Astrocyte (in vitro differentiated cells and primary cell): ENCODE measurements at regions not wholly inside any gene's neighbourhood (a gene's known extent, or its start where the extent isn't known, plus 50 kb on each side); places are given as distances from the start of the nearest gene placed in this dataset.

ENCODE experiments used
- DNase-seq: peaks from one replicate; pipeline ENCODE4 v3.0.0-alpha.2; 2010; ENCODE audit warnings: low read depth
- FAIRE-seq: peaks from 2 replicates; lab custom pipeline; 2011; peaks lifted over from hg19 to GRCh38; lab: Jason Lieb, UNC
- H2AFZ ChIP-seq: 2 replicates; pipeline ENCODE4 v1.6.0; 2012; ENCODE audit warnings: low read depth, low read length, inconsistent platforms
- H3K27ac ChIP-seq: 2 replicates; pipeline ENCODE4 v1.5.1; 2011; ENCODE audit warnings: low read depth, low read length, inconsistent platforms
- H3K27me3 ChIP-seq: 2 replicates; pipeline ENCODE4 v1.6.0; 2011; ENCODE audit warnings: low read length, inconsistent platforms; ENCODE audit not compliant: insufficient read depth
- H3K36me3 ChIP-seq: 2 replicates; pipeline ENCODE4 v1.5.1; 2011; ENCODE audit warnings: low read length, inconsistent platforms; ENCODE audit not compliant: insufficient read depth
- H3K4me1 ChIP-seq: 2 replicates; pipeline ENCODE4 v1.5.1; 2011; ENCODE audit warnings: low read length, inconsistent platforms; ENCODE audit not compliant: insufficient read depth
- H3K4me2 ChIP-seq: 2 replicates; pipeline ENCODE4 v1.6.0; 2012; ENCODE audit warnings: low read length, inconsistent platforms
- H3K4me3 ChIP-seq: 2 replicates; pipeline ENCODE4 v1.5.1; 2011; ENCODE audit warnings: low read depth, mild to moderate bottlenecking, low read length, inconsistent platforms; ENCODE audit not compliant: insufficient read depth
- H3K79me2 ChIP-seq: 2 replicates; pipeline ENCODE4 v1.6.0; 2012; ENCODE audit warnings: mild to moderate bottlenecking, low read length, inconsistent platforms; ENCODE audit not compliant: insufficient read depth
- H3K9ac ChIP-seq: 2 replicates; pipeline ENCODE4 v1.6.0; 2012; ENCODE audit warnings: mild to moderate bottlenecking, low read length, inconsistent platforms
- H3K9me3 ChIP-seq: 2 replicates; pipeline ENCODE4 v1.5.1; 2012; ENCODE audit warnings: low read depth, mild to moderate bottlenecking, low read length, inconsistent platforms; ENCODE audit not compliant: insufficient read depth
- H4K20me1 ChIP-seq: 2 replicates; pipeline ENCODE4 v1.6.0; 2012; ENCODE audit warnings: low read length, inconsistent platforms; ENCODE audit not compliant: insufficient read depth
- H3K27ac Mint-ChIP-seq: one replicate; pipeline ENCODE4 v1.8.0; 2021; ENCODE audit warnings: mild to moderate bottlenecking, mixed read lengths; ENCODE audit not compliant: unreplicated experiment
- H3K27me3 Mint-ChIP-seq: one replicate; pipeline ENCODE4 v1.8.0; 2021; ENCODE audit warnings: low read depth, mixed read lengths; ENCODE audit not compliant: unreplicated experiment
- H3K36me3 Mint-ChIP-seq: one replicate; pipeline ENCODE4 v1.8.0; 2021; ENCODE audit warnings: low read depth, mixed read lengths; ENCODE audit not compliant: unreplicated experiment
- H3K4me1 Mint-ChIP-seq: one replicate; pipeline ENCODE4 v1.8.0; 2021; ENCODE audit warnings: low read depth, mixed read lengths; ENCODE audit not compliant: unreplicated experiment
- H3K4me3 Mint-ChIP-seq: one replicate; pipeline ENCODE4 v1.8.0; 2021; ENCODE audit warnings: mild to moderate bottlenecking, moderate library complexity, mixed read lengths; ENCODE audit not compliant: unreplicated experiment
- H3K9me3 Mint-ChIP-seq: one replicate; pipeline ENCODE4 v1.8.0; 2021; ENCODE audit warnings: mild to moderate bottlenecking, mixed read lengths; ENCODE audit not compliant: unreplicated experiment
- EZH2 ChIP-seq: IDR thresholded peaks from 2 replicates; pipeline ENCODE4 v1.6.1; 2012; ENCODE audit warnings: mild to moderate bottlenecking, low read length, inconsistent platforms; ENCODE audit not compliant: insufficient read depth
- TF ChIP-seq, protein P1 (sequence below): IDR thresholded peaks from 2 replicates; pipeline ENCODE4 v1.5.1; 2011; ENCODE audit warnings: low read depth, mild to moderate bottlenecking, inconsistent platforms, low read length, moderate library complexity; ENCODE audit not compliant: insufficient read depth

GRCh38 chr3:110393941-110394340 lies 677.7 kb upstream of the NECTIN3 start:
- Mint-ChIP-seq H3K4me1 (peaks cover 14% of the 10 kb centered on the region), H3K27me3 (no peaks in the 10 kb centered on the region), H3K9me3 (no peaks in the 10 kb centered on the region), H3K27ac (no peak overlapping the region), H3K36me3 (no peaks in the 10 kb centered on the region), H3K4me3 (no peak overlapping the region)
- no peaks in the 10 kb centered on the region for H4K20me1 ChIP-seq
- DNase-seq (no peak), FAIRE-seq (no peak)
- H3K9me3 ChIP-seq = no peaks in the 10 kb centered on the region
- no peaks in the 10 kb centered on the region for H3K79me2 ChIP-seq
- no peak for TF ChIP-seq EZH2
- TF ChIP-seq, protein P1, sequence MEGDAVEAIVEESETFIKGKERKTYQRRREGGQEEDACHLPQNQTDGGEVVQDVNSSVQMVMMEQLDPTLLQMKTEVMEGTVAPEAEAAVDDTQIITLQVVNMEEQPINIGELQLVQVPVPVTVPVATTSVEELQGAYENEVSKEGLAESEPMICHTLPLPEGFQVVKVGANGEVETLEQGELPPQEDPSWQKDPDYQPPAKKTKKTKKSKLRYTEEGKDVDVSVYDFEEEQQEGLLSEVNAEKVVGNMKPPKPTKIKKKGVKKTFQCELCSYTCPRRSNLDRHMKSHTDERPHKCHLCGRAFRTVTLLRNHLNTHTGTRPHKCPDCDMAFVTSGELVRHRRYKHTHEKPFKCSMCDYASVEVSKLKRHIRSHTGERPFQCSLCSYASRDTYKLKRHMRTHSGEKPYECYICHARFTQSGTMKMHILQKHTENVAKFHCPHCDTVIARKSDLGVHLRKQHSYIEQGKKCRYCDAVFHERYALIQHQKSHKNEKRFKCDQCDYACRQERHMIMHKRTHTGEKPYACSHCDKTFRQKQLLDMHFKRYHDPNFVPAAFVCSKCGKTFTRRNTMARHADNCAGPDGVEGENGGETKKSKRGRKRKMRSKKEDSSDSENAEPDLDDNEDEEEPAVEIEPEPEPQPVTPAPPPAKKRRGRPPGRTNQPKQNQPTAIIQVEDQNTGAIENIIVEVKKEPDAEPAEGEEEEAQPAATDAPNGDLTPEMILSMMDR = no peak
- no peaks in the 10 kb centered on the region for H3K36me3 ChIP-seq
- H2AFZ ChIP-seq = no peak overlapping the region
- no peaks in the 10 kb centered on the region for H3K27me3 ChIP-seq
- H3K4me1 ChIP-seq = peaks cover 8% of the 10 kb centered on the region
- H3K9ac ChIP-seq = no peak overlapping the region
- H3K4me2 ChIP-seq = no peak overlapping the region
- no peak overlapping the region for H3K4me3 ChIP-seq
- no peak overlapping the region for H3K27ac ChIP-seq

GRCh38 chr3:110397115-110397514 lies 674.5 kb upstream of the NECTIN3 start:
- Histone ChIP-seq H3K79me2 (no peaks in the 10 kb centered on the region), H3K4me3 (no peak overlapping the region), H2AFZ (no peak overlapping the region), H3K4me1 (peaks cover 4% of the 10 kb centered on the region), H3K36me3 (no peaks in the 10 kb centered on the region), H4K20me1 (no peaks in the 10 kb centered on the region), H3K27ac (no peak overlapping the region), H3K27me3 (no peaks in the 10 kb centered on the region), H3K4me2 (no peak overlapping the region), H3K9ac (no peak overlapping the region), H3K9me3 (no peaks in the 10 kb centered on the region)
- H3K4me3 Mint-ChIP-seq = no peak overlapping the region
- H3K36me3 Mint-ChIP-seq = no peaks in the 10 kb centered on the region
- H3K27ac Mint-ChIP-seq = no peak overlapping the region
- peaks cover 7% of the 10 kb centered on the region for H3K4me1 Mint-ChIP-seq
- FAIRE-seq = no peak
- no peak for DNase-seq
- H3K27me3 Mint-ChIP-seq = no peaks in the 10 kb centered on the region
- no peak for TF ChIP-seq EZH2
- TF ChIP-seq, protein P1 = no peak
- H3K9me3 Mint-ChIP-seq = peaks cover 2% of the 10 kb centered on the region

DNA sequence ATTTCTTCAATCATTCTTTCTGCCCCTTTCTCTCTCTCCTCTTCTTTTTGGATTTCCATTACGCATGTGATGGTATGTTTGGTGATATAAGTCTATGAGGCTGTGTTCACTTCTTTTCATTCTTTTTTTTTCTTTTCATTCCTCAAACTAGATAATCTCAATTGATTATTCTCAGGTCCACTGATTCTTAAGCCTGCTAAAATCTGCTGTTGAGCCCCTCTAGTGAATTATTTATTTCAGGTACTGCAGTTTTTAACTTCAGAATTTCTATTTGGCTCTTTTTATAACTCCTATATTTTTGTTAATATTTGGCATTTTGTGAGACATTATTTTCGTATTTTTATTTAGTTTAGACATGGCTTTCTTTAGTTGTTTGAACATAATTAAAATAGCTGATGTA lies 671.3 kb upstream of the NECTIN3 start:
- H3K9me3 Mint-ChIP-seq = peaks cover 2% of the 10 kb centered on the region
- H3K4me3 Mint-ChIP-seq = no peak overlapping the region
- Histone ChIP-seq H3K4me2 (no peak overlapping the region), H3K27ac (no peak overlapping the region), H3K9ac (no peak overlapping the region), H3K4me1 (no peaks in the 10 kb centered on the region), H3K9me3 (no peaks in the 10 kb centered on the region), H3K79me2 (no peaks in the 10 kb centered on the region), H4K20me1 (no peaks in the 10 kb centered on the region), H3K27me3 (no peaks in the 10 kb centered on the region), H2AFZ (no peak overlapping the region), H3K36me3 (no peaks in the 10 kb centered on the region), H3K4me3 (no peak overlapping the region)
- no peaks in the 10 kb centered on the region for H3K36me3 Mint-ChIP-seq
- H3K27ac Mint-ChIP-seq = no peak overlapping the region
- H3K4me1 Mint-ChIP-seq = no peaks in the 10 kb centered on the region
- FAIRE-seq = no peak
- no peak for TF ChIP-seq EZH2
- TF ChIP-seq, protein P1 = no peak
- no peaks in the 10 kb centered on the region for H3K27me3 Mint-ChIP-seq
- DNase-seq = no peak
